ENCODE measurements at regions not wholly inside any gene's neighbourhood (a gene's known extent, or its start where the extent isn't known, plus 50 kb on each side); places are given as distances from the start of the nearest gene placed in this dataset.
"Not testable (repeated sequence)": the region's sequence is repeated elsewhere in the genome, so short reads cannot be mapped to it uniquely, and the experiment has no call there.

DNA sequence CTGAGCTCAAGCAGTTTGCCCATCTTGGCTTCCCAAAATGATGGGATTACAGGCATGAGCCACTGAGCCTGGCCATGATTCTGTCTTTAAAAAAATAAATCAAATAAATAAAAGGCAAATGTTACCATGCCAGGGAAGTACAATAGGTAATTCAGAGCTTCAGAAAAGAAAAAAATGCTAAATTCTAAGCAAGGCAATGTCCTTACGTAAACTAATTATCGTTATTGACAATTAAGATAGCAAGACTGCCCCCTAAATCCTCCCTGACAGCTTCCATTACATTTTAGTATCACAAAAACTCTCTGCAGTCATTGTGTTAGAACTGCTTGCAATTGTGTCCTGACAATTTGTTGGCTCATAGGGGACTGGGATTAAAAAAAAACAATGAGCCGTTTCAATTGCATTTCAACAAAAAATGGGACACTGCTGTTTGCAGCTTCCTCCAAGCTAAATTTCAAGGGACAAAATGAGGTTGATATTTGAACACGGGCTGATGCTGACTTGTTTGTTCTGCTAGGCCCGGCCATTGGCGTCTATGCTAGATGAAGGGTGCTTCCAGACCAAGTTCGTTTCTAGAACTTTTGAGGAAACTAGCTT lies 88.9 kb downstream of the MOGAT1 start:
- no peak for ATAC-seq

DNA sequence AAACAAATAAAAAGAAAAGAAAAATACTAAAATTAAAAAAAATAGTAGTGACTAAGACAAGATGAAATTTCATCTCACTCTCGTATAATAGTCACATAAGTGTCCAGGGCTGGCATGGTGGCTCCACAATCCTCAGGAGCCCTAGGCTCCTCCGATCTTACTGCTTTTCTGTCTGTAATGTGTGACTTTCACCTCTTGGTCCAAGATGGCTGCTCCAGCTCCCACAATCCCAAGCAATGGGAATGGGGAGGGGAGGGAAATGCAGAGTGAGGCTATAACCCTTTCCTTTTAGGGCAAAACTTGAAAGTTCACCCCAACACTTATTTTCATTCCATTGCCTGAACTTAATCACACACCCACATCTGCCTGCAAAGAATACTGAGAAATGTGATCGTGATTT lies 90.4 kb downstream of the MOGAT1 start:
- no peak for ATAC-seq

DNA sequence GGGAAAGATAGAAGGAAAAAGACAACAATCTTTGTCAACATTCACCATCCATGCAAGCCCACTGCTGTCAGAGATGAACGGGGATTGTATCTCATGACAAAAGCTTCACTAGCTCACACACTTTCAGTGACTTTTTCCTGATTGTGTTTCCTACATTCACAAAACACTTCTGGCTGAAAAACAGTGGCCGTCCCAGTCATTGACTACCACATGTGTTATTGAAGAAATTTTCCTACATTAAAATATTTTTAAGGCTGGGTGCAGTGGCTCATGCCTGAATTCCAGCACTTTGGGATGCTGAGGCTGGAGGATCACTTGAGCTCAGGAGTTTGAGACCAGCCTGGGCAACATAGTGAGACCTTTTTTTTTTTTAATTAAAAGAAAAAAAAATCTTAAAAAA lies 90.9 kb downstream of the MOGAT1 start:
- no peak for ATAC-seq

DNA sequence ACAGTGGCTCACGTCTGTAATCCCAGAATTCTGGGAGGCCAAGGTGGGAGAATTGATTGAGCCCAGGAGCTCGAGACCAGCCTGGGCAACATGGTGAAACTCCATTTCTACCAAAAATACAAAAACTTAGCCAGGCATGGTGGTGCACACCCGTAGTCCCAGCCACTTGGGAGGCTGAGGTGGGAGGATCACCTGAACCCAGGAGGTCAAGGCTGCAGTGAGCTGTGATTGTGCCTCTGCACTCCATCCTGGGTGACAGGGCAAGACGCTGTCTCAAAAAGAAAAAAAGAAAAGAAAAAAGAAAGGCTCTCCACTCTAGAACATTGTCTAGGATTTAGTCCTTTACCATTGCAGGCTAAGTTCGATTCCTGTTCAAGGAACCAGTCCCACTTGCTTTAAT lies 94.4 kb downstream of the MOGAT1 start:
- ATAC-seq = not testable (repeated sequence)

DNA sequence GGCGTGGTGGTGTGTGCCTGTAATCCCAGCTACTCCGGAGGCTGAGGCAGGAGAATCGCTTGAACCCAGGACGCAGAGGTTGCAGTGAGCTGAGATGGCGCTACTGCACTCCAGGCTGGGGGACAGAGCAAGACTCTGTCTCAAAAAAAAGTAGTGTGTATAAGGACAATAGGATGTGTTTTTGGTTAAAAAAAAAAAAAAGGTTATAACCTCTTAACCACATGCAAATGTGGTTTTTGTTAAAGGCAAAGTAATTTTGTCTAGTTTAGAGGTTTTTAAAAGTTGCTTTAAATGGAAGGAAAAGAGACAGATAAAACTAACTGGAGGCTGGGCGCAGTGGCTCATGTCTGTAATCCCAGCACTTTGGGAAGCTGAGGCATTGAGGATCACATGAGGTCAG lies 92.8 kb upstream of the ACSL3 start:
- ATAC-seq = not testable (repeated sequence)

DNA sequence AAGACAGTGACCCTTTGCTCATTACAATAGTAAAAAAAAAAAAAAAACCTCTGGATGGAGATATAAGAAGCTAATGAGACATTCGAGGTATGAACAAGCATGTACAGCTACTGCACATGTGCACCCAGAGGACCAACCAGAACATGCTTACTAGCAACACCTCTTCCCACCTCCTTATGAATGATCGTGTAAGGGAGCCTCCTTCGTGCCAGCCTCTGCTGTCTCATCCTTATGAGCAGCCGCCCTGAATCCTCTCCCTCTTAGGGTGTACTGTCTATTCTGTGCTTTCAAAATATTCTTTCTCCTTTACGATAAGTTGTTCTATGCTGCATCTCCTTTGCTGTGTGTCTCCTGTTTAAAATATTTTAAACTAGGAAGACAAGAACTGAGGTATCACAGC lies 91.4 kb upstream of the ACSL3 start:
- ATAC-seq = no peak

DNA sequence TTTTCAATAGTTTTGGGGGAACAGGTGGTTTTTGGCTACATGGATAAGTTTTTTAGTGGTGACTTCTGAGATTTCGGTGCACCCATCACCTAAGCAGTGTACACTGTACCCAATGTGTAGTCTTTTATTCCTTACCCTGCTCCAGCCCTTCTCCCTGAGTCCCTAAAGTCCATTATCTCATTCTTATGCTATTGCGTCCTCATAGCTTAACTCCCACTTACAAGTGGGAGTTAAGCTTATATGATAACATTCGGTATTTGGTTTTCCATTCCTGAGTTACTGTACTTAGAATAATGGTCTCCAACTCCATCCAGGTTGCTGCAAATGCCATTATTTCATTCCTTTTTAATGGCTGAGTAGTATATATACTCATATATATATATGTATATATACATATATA lies 90.9 kb upstream of the ACSL3 start:
- ATAC-seq = no peak

DNA sequence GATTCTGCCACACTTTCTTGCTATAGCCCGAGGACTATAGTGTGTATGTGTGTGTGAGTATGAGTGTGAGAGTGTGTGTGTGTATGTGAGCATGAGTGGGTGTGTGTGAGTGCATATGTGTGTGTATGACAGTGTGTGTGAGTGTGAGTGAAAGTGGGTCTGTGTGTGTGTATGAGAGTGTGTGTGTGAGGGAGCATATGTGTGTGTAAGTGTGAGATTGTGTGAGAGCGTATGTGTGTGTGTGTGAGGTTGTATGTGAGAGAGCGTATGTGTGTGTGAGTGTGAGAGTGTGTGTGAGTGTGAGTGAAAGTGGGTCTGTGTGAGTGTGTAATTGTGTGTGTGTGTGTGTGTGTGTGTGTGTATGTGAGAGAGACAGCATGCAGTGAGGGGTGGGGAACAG lies 89.0 kb upstream of the ACSL3 start:
- no peak for ATAC-seq

DNA sequence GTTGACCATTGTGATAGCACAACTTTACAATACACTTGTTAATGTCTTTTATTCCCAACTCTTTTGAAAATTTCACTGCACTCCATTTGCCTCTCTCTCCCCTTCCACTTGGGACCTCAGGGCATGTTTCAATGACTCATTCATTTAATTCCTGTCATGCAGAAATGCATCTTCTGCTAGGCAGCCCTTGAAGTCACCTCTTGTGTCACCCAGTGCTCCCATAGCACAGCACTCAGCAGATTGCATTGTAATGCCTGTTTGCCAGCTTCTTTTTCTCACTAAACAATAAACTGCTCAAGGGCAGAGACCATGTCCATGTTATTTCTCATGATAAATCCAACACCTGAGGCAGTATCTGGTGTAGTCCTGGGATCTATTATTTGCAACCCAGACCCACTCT lies 85.9 kb upstream of the ACSL3 start:
- no peak for ATAC-seq

DNA sequence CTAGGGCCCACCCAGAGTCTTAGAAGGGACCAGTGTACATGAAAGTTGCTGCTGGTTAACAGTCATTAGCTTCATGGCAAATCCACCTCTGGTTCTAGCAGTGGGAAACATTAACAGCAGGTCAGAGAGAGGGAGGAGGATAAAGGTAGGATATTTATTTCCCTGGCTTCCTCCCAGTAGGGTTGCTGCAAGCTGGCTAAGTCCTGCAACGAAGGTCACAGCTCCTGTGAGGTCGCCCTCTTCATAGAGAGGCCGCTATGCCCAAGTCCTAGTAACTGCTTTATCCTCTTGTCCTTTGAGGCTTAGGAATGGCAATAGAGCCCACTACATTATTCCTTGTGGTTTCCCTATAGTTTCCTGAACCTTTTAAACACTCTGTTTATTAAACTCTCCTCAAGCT lies 84.0 kb upstream of the ACSL3 start:
- ATAC-seq = no peak

DNA sequence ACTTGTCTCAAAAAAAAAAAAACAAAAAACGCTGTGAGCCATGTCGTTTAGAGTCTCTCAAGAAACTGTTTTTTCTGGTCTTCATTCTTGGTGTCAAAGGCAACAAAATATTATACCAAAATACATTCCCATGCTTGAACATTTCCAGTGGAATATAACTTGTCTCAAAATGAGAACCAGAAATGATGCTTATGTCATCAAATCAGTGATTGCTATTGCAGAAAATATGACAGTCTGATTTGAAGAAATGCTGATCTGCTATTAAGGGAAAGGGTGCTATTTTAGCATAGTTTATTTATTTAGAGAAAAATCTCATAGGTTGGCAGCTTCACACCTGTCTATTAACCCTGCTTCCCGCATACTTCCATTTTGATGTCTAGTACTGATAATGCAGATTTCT lies 82.4 kb upstream of the ACSL3 start:
- no peak for ATAC-seq

DNA sequence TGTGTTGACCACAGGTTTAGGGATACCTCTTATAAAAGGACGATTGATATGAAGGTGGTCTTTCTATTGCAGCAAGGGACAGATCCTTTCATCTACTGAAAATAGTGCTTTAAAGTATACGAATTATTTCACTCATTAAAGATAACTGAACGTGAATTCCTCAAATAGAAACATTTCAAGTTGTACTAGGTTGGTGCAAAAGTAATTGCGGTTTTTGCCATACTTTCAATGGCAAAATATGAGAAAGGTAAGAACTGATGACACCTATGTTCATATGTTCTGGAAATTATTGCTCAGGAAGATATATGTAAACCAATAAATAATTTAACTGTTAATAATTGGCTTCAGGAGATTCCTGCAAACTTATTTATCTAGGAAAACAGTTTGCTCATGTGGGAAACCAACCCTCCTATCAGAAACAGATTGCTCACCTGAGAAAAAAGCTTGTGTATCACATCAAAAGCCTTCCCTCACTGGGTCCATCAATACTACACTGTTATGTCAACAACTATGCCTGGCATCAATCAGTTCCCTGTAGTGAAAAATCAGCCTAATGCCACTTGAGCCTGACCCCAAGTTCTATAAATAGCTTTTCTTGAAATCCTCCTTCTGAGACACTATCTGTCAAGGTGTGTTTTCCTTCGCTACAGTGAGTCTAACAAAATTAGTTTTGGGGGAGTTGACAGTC lies 81.5 kb upstream of the ACSL3 start:
- no peak for ATAC-seq

DNA sequence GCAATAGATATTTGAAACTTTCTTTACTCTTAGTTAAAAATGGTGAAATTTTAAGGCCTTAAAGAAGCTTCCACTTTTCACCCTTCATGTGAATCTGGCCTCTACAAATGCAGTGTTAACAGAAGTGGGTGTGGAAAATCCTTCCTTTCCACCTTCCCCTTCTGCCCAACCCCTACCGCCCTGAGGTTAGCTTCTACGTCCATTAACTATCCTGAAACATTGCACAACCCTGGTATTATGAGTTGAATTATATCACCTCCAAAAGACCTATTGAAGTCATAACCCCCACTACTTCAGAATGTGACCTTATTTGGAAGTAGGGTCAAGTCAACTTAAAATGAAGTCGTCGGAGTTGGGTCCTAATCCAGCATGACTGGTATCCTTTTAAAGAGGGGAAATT lies 80.8 kb upstream of the ACSL3 start:
- no peak for ATAC-seq

DNA sequence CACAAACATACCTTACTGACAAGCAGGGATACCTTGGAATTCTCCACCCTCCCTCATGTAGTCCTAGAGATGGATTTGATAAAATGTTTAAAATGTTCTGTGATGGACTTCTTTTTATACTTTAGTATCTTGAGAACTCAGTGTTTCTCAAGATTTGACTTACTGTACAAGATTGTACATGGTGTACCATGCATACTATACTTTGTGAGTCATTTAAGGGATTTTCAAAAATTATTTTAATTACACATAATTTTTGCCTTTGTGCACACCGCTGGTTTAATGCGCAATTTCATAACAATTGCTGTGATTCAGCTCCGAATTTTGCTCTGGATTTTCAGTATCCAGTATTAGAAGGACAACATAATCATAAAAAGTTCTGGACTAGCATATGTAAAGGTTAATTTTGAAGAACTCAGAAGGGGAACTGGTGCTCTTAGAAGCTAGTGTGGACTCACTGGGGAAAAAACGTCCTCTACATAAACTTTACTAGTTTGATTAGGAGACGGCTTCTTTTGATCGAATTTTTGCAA lies 78.6 kb upstream of the ACSL3 start:
- no peak for ATAC-seq

DNA sequence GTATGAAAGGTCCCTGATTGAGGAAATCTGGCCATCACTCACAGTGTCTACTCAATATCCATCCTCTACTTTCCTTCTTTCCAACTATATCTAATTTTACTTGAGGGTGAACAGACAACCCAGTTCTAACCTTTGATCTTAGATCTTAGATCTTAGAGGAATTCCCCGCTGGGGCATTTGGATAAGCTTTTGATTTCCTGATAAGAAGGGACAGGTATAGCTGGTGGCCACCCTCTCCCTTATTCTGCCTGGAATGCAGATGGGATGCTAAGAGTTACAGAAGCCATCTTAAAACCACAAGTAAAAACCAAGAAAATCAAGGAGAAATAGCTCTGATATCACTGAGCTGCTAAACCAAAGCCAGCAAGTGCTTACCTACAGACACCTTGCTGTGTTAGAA lies 77.2 kb upstream of the ACSL3 start:
- ATAC-seq = no peak

DNA sequence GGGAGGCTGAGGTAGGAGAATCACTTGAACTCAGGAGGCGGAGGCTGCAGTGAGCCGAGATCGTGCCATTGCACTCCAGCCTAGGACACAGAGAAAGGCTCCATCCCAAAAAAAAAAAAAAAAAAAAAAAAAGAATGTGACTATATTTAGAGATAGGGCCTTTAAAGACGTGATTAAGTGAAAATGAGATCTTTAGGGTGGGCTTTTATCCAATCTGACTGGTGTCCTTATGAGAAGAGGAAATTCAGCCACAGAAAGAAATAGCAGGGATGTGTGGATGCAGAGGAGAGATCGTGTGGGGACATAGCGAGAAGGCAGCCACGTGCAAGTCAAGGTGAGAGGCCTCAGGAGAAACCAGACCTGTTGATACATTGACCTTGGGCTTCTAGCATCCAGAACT lies 69.9 kb upstream of the ACSL3 start:
- ATAC-seq = no peak

DNA sequence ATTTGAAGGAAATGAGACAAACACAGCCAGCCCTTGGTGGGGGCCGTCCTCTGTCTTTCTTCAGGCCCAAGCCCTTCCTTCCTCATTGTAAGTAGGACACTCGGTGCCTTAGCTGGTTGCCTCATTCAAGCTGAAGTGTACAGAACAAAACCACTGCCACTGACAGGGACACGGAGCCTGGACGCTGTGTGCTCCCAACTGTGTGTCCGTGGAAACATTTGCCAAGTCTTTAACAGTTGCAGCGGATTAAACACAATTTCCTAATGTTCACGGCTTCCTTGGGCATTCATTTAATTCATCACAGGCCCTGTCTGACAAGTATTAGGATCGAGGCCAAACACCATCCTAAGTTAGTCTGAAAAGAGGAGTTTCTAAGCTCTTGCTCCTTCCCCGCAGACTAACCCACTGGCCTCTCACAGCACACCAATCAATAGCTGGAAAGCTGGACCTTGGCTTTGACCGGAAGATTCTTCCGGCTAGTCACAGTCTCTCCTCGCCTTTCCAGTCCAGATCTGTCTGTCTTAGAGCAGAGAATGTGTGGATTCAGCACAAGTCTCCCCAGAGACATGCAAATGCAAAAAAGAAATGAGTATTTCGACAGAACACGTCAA lies 68.7 kb upstream of the ACSL3 start:
- ATAC-seq = no peak

DNA sequence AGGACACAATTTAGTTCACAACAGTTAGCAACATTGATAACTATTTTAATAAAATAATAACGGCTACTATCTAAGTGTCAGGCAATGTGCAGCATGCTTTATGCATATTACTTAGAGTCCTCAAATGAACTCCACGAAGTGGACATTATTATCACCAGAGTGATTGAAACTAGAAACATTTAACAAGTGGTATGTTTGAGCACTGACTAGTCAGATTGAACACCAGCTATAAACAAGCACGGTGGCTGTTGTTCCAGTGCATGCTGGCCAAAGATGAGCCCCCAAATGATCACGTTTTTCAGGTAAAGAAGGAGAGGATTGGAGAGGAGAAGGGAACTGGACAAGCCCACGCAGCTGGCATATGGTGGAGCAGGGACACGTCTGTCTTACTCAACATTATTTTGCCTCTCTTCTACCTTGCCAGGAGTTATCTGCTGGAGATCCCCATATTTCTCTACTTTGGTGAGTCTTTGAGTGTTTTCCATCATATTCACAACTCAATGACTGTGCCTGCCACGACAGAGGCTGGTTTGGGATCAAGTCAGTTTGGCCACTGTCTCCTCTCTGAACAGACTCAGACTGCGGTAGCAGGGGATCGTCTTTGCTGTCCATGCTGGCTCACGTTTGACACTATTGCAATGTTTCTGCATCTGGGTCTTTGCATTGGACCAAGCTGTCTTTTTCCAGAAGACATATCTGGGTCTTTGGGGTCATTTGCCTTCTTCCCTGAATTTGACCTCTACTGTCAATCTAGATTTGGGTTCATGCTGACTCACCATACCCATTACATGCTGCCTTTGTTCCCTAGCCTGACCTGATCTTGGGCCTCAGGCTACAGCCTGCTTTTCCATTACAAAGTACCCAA lies 66.0 kb upstream of the ACSL3 start:
- ATAC-seq = no peak

DNA sequence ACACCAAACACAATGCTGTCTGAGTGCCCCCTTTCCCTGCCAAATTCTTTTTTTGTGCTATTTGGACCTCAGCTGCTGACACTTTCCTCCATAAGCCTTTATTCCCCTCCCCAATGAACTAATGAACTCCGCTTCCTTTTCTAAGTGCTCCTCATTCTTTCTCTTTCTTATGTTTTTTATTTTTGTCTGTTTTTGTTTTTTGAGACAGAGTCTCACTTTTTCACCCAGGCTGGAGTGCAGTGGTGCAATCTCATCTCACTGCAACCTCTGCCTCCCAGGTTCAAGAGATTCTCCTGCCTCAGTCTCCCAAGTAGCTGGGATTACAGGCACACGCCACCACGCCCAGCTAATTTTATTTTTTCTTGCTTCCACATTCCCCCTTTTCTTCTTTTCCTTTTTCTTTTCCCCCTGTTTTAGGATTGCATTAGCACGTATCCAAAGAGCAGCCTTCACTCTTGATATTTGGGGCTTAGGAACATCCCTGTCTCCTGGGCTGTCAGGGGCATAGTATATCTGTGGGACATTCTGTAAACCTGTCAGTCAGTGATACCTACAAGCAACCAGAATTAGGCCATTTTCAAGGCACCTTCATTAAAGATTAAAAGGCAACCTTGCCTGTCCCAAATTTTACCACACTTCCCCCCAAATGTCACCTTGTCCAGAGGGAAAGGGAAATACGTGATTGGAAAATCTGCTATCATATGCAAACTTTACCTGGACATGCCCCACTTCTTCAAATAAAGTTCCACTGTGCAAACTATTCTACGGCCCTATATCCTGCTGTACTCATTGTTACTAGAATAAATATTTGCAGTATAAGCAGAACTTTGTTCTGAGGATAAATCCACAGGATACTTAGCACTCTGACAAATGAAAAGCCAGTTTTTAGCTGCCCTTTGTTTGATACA lies 65.1 kb upstream of the ACSL3 start:
- no peak for ATAC-seq

DNA sequence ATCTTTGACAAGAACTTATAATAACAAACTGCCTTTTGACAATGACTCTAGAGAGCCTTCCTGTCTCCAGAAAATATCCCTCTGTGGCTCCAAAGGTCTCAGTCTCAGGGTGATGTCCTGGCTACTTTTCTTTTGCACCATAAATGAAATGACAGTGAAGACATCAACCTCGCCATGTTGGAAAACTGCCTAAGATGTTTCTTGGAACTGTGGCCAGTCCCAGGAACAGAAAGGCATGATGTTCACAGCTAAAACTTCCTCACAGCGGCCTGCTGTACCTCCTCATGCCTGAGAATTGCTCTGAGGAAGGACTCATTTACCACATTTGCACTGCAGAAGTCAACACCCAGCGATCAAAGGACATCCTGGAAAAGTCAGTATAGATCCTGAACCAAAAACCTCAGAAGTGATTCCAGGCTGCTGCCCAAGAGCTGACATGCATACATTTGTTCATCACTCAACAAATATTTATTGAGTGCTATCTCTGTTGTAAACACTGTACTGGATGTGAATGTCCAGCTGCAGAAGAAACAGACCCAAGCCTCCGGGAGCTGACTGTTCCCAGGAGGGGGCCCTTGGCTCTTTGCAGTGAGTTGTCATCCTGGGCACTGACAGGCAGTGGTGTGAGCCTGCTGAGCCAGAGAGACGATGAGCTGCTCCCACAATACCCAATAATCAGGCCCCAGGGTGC lies 64.3 kb upstream of the ACSL3 start:
- ATAC-seq = no peak

DNA sequence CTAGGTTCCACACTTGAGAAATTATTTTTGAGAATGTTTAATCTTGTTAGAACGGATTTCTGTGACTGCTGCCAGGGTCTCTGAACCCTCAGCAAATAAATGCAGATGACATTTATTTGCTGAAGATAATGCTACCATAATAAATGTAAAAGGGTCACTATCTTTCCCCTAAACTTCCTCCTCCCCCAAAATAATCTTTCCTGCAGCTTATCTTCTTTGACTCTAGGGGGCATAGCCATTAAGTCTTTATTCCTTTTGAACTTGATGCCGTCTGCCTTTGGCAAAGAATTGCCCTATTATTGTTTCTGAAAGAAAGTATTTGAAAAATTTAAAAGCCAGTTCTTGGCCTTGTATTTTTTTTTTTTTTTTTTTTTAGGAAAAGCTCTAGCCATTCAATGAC lies 63.6 kb upstream of the ACSL3 start:
- ATAC-seq = no peak

DNA sequence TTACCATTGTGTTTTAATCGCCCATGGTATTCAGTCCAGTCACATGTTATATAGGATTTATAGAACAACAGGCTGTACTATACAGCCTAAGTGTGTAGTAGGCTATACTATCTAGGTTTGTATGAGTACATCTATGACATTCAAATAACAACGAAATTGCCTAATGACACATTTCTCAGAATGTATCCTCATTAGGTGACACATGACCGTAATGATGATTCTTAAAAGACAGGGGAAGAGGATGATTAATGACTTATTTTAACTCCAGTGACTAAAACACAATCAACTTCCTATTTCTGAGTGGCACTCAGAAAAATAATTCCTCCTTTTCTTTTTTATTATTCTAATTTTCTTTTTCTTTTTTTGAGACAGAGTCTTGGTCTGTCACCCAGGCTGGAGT lies 63.0 kb upstream of the ACSL3 start:
- ATAC-seq = peak; percentile 94 to 95
